ENCODE measurements at regions not wholly inside any gene's neighbourhood (a gene's known extent, or its start where the extent isn't known, plus 50 kb on each side); places are given as distances from the start of the nearest gene placed in this dataset.

- no peak for FAIRE-seq
Observed at GRCh38 chr3:72354486-72354885, 493.8 kb downstream of the SHQ1 start.

GRCh38 chr3:72353236-72354128, 494.8 kb downstream of the SHQ1 start:
- FAIRE-seq: no peak

- no peak for FAIRE-seq
Observed at GRCh38 chr3:72352176-72352575, 496.1 kb downstream of the SHQ1 start.

- no peak for FAIRE-seq
Observed at GRCh38 chr3:72351536-72351935, 496.7 kb downstream of the SHQ1 start.

- FAIRE-seq: no peak
Observed at GRCh38 chr3:72350761-72351505, 497.3 kb downstream of the SHQ1 start.

- no peak for FAIRE-seq
Observed at GRCh38 chr3:72348357-72348756, 499.9 kb downstream of the SHQ1 start.

GRCh38 chr3:72347819-72348319, 500.4 kb downstream of the SHQ1 start:
- FAIRE-seq: no peak

GRCh38 chr3:72346526-72346926, 501.7 kb downstream of the SHQ1 start:
- no peak for FAIRE-seq

GRCh38 chr3:72345980-72346379, 502.3 kb downstream of the SHQ1 start:
- FAIRE-seq: no peak

- FAIRE-seq: no peak
Observed at GRCh38 chr3:72345237-72345878, 502.9 kb downstream of the SHQ1 start.

GRCh38 chr3:72344647-72345046, 503.6 kb downstream of the SHQ1 start:
- FAIRE-seq: no peak

- FAIRE-seq: no peak
Observed at GRCh38 chr3:72344236-72344635, 504.0 kb downstream of the SHQ1 start.

GRCh38 chr3:72343078-72343477, 505.2 kb downstream of the SHQ1 start:
- no peak for FAIRE-seq

- FAIRE-seq: no peak
Observed at GRCh38 chr3:72342450-72342849, 505.8 kb downstream of the SHQ1 start.

GRCh38 chr3:72341920-72342319, 506.3 kb downstream of the SHQ1 start:
- FAIRE-seq: no peak

GRCh38 chr3:72341380-72341770, 506.9 kb downstream of the SHQ1 start:
- no peak for FAIRE-seq

GRCh38 chr3:72340476-72341379, 507.5 kb downstream of the SHQ1 start:
- no peak for FAIRE-seq

- no peak for FAIRE-seq
Observed at GRCh38 chr3:72340056-72340455, 508.2 kb downstream of the SHQ1 start.

- no peak for FAIRE-seq
Observed at GRCh38 chr3:72339670-72340030, 508.6 kb downstream of the SHQ1 start.

- FAIRE-seq: no peak
Observed at GRCh38 chr3:72338942-72339669, 509.1 kb downstream of the SHQ1 start.

- no peak for FAIRE-seq
Observed at GRCh38 chr3:72338082-72338941, 509.9 kb downstream of the SHQ1 start.
